Subcutaneous abdominal adipose tissue (tissue), 5 donors: ENCODE measurements at regions not wholly inside any gene's neighbourhood (a gene's known extent, or its start where the extent isn't known, plus 50 kb on each side); places are given as distances from the start of the nearest gene placed in this dataset.
"Not testable (repeated sequence)": the region's sequence is repeated elsewhere in the genome, so short reads cannot be mapped to it uniquely, and the experiment has no call there.

Experiments
- H3K27ac ChIP-seq: one replicate; pipeline ENCODE4 v1.7.0; 2013; ENCODE audit warnings: low read depth, mild to moderate bottlenecking, inconsistent platforms, low read length, moderate library complexity
- H3K27me3 ChIP-seq, 5 donors: one replicate each; pipeline ENCODE4 v1.7.0; 2013; ENCODE audit warnings: low read length in 5 of 5, inconsistent platforms in 1 of 5; ENCODE audit not compliant: control insufficient read depth in 5 of 5, insufficient read depth in 4 of 5
- H3K36me3 ChIP-seq, 5 donors: one replicate each; pipeline ENCODE4 v1.7.0; 2013; ENCODE audit warnings: low read length in 5 of 5; ENCODE audit not compliant: control insufficient read depth in 5 of 5, insufficient read depth in 5 of 5
- H3K4me1 ChIP-seq, 5 donors: one replicate each; pipeline ENCODE4 v1.7.0; 2013; ENCODE audit warnings: low read length in 5 of 5, mild to moderate bottlenecking in 3 of 5, moderate library complexity in 1 of 5; ENCODE audit not compliant: control insufficient read depth in 5 of 5, insufficient read depth in 5 of 5
- H3K4me3 ChIP-seq, 5 donors: one replicate each; pipeline ENCODE4 v1.7.0; 2013; ENCODE audit warnings: low read length in 5 of 5, low read depth in 1 of 5
- H3K9ac ChIP-seq, 5 donors: one replicate each; pipeline ENCODE4 v1.7.0; 2013; ENCODE audit warnings: low read length in 5 of 5, mild to moderate bottlenecking in 4 of 5, moderate library complexity in 3 of 5
- H3K9me3 ChIP-seq, 5 donors: one replicate each; pipeline ENCODE4 v1.7.0; 2013; ENCODE audit warnings: low read length in 5 of 5; ENCODE audit not compliant: control insufficient read depth in 5 of 5
- donor health status: healthy.
- donor health status: healthy.
- donor health status: healthy.
- donor health status: healthy.
- donor health status: healthy.

DNA sequence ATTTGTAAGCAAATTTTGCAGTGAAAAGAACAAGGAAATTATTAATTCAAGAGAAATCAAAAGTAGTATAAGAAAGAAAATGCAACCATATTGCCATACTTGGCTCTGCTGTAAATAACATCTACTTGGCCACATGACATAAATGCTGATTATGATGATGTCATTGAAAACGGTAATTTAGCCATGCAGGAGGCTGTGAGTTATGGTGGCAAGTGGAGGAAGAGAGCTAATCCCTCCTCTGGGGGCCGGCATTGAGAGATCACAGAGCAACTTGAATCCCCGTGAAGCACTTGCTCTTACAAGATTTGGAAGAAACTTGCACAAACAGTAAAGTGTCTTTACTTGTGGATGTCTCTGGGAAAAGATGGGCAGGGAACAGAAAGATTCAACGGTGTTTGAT, 456.6 kb downstream of the PREX1 start:
- peaks cover 0 to 19% (median 0%) of the 10 kb centered on the region in 5 donors for H3K4me1 ChIP-seq
- H3K36me3 ChIP-seq, result no peaks in the 10 kb centered on the region
- H3K27me3 ChIP-seq, result peaks cover 3 to 21% (median 18%) of the 10 kb centered on the region in 5 donors
- peaks cover 0 to 4% (median 3%) of the 10 kb centered on the region in 5 donors for H3K9me3 ChIP-seq
- H3K27ac ChIP-seq, result no peak overlapping the region
- H3K4me3 ChIP-seq, result no peak overlapping the region
- no peak overlapping the region for H3K9ac ChIP-seq

DNA sequence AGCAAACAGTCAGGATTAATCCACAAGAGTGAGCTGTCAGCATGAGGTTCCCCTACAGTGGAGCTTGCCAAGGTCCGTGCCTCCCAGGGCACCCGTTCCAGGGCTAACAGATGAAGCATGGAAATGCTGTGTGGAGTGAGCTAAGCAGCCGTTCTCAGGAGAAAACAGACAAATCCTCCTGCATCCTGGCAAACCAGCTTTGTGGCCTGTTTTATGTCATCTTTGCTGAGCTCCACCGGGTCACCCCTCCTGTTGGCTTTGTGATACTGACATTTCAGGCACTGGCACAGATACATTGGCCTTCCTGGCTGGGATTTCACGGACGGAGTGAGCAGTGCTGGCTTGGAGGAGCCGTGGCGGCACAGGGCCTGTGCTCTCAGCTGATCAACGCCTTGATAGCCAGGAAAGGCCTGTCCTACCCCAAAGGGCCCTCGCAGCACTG, 459.2 kb downstream of the PREX1 start:
- H3K27me3 ChIP-seq, result peaks cover under 1 to 13% (median 12%) of the 10 kb centered on the region in 5 donors
- H3K27ac ChIP-seq, H3K9ac ChIP-seq, H3K4me3 ChIP-seq, H3K4me1 ChIP-seq, H3K9me3 ChIP-seq, H3K36me3 ChIP-seq: not testable (repeated sequence)

DNA sequence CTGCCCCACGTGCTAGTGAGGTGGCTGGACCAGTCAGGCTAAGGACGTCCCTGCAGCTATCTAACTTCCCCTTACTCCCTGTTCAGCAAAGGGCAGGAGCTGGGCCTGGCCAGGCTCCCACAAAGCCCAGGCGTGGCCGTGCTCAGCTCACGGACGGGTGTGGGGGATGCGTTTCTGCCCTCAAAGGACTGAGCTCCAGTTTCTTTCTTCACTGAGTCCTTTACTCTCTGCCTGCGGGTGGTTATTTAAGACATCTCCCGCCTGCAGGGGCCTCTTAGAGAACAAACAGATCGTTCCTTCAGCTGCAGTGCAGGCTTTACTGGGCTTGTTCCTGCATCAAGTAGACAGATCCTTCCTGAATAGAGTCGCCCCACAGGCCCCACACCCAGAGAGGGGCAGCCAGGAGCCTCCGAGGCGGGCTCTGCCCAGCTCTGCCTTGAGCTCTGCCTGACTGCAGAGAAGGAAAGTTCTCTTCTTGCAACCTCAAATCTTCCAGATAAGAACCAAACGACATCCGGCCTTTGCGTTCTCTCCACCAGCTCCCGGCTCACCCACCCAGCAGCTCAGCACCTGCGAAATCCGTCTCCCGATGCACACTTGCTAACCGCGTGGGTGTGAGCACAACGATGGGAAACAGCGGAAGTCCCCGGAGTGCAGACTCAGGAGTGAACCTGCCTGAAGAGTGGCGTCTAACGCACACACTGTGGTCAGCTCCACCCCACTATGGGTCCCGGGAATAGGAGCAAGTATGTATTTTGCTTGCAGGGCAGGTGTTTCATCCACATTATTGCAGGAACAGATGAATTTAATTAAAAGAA, 460.0 kb downstream of the PREX1 start:
- H3K9me3 ChIP-seq, H3K36me3 ChIP-seq, H3K27ac ChIP-seq, H3K9ac ChIP-seq, H3K4me1 ChIP-seq, H3K4me3 ChIP-seq: not testable (repeated sequence)
- H3K27me3 ChIP-seq, result peaks cover 0 to 13% (median 12%) of the 10 kb centered on the region in 5 donors

DNA sequence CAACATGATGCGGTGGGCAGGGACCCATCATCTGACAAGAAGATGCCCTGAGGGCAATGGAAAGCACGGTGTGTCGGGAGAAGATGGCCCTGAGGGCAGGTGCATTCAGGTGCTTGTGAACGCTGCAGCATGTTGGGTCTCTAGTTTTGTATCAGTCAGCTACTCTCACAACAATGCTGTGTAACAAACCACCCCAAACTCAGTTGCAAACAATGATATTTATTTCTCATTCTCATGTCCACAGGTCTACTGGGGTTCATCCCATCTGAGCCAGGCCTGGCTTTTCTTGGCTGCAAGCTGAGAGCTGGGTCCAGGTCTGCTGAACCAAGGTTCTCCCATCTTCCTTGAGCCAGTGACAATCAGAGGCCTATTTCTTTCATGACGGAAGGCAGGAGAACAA, 461.6 kb downstream of the PREX1 start:
- H3K27ac ChIP-seq, result no peak overlapping the region

DNA sequence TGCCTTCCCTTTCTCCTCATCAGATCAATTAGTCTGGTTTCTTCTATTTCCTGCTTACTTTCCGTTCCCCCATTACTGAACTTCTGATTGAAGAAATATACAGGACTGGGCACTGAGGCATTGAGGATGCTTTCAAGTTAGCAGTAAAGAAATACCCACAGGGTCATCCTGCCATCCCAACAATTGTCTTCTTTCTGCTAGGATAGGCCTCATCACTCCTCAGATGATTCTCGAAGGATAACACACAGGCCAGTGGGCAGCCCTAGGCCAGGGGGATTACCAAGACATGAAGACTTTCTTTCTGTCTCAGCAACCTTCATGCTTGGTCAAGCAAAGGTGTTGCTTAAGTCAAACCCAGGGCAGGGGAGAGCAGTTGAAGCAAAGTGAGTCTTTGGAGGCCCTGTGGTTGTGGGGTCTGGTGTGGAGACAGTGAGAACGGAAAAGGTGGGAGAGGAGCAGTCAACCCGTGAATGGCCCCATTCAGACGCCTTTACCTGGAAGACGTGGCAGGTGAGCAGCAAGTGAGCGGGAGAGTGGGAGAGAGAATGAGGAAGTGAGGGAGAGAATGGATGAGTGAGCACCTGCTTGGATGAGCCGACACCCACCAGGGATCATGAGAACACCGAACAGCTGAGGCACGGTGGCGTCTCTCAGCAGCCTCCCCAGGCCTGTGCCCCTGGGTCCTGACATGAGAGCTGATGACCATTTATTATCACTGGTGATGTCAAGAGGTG, 462.9 kb downstream of the PREX1 start:
- H3K27ac ChIP-seq, result no peak overlapping the region
- no peak overlapping the region for H3K9ac ChIP-seq
- no peaks in the 10 kb centered on the region for H3K36me3 ChIP-seq
- no peaks in the 10 kb centered on the region for H3K4me1 ChIP-seq
- peaks cover under 1 to 16% (median 12%) of the 10 kb centered on the region in 5 donors for H3K27me3 ChIP-seq
- H3K4me3 ChIP-seq, result no peak overlapping the region
- H3K9me3 ChIP-seq, result peaks cover 0 to 7% (median 6%) of the 10 kb centered on the region in 5 donors

More for the DNA sequence above, 461.6 kb downstream of the PREX1 start:
- Histone ChIP-seq H3K9me3 (peaks cover 0 to 7% (median 6%) of the 10 kb centered on the region in 5 donors), H3K27me3 (peaks cover 0 to 13% (median 12%) of the 10 kb centered on the region in 5 donors), H3K4me1 (no peaks in the 10 kb centered on the region), H3K9ac (no peak overlapping the region), H3K36me3 (no peaks in the 10 kb centered on the region), H3K4me3 (no peak overlapping the region)

DNA sequence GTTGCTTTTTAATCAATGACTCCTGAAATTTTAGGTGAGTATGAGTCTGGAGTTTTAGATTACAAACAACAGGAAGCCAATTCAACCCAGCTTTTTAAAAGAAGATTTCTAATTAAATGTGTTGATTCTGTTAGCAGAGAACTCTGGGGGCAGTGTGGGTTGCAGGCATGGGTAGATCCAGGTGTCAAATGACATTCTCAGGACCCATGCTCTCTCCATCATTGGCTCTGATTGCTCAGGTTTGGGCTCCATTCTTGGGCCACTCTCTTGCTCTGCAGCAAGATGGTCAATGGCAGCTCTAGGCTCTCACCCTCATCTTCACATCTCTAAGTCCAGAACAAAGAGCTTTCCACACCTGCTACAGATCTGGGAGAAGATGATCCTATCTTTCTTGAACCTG, 463.7 kb downstream of the PREX1 start:
- Histone ChIP-seq H3K36me3 (no peaks in the 10 kb centered on the region), H3K4me1 (no peaks in the 10 kb centered on the region), H3K27me3 (peaks cover 2 to 16% (median 12%) of the 10 kb centered on the region in 5 donors), H3K9ac (no peak overlapping the region), H3K9me3 (peaks cover 0 to 7% (median 6%) of the 10 kb centered on the region in 5 donors), H3K27ac (no peak overlapping the region), H3K4me3 (no peak overlapping the region)

DNA sequence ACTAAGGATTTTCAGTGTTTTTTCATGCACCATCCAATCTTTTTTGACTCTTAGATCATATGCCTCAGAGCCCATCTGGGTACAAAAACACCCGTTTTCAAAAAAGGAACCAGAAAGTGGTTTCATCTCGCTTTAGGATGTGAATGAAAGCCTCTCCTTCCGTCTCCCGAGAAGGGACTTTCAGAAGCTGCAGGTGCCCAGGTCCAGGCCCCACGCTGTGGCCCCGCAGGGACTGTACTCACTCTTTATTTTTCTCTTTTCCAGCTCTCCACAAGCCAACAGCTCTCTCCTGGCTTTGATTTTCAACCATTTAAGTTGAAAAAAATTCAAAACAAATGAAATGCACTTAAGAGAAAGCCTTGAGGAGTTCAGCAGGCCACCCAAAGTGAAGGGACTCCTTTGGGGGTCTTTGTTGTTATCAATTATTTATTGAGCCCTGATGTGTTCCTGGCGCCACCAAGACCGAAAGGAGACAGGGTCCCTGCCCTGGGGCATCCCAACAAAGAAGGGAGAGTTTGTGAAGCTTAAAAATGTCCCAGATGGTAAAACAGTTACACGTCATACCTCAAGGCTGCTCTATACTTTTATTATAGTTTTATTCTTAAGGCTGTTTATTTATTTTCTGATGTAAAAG, 467.3 kb downstream of the PREX1 start:
- Histone ChIP-seq H3K27me3 (peaks cover 2 to 6% (median 3%) of the 10 kb centered on the region in 5 donors), H3K4me1 (no peaks in the 10 kb centered on the region), H3K27ac (no peak overlapping the region), H3K9me3 (no peaks in the 10 kb centered on the region), H3K36me3 (no peaks in the 10 kb centered on the region), H3K4me3 (no peak overlapping the region), H3K9ac (no peak overlapping the region)

DNA sequence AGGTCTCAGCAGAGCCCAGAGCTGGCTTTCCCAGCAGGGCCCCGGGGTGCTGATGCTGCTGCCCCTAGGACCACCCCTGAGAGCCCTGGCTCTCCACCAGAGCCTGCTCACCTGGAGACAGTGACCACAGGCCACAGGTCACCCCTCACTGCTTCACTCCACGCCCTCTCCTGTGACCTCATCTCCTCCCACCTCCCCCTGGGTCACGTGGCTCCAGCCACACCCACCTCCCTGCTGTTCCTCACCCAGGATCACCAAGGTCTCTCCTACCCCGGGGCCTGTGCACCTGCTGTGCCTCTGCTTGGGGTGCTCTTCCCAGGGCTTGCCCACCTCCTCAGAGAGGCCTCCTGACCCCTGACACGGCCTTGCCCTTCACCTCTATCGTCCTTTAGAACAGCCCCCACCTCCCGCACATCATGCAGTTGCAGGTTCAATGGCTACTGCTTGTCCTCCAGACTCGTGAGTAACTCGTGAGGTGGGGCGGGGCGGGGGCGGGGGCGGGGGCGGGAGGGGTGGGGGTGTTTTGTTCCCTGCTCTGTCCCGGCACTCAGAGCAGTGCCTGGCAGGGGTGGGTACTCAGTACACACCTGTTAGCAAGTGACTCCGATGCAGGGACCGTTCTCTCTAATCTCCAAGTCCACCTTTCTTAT, 468.0 kb downstream of the PREX1 start:
- Histone ChIP-seq H3K9me3 (peaks cover 0 to 3% (median 0%) of the 10 kb centered on the region in 5 donors), H3K9ac (no peak overlapping the region), H3K27me3 (peaks cover 2 to 5% (median 3%) of the 10 kb centered on the region in 5 donors), H3K36me3 (no peaks in the 10 kb centered on the region), H3K4me1 (no peaks in the 10 kb centered on the region), H3K27ac (no peak overlapping the region), H3K4me3 (no peak overlapping the region)

DNA sequence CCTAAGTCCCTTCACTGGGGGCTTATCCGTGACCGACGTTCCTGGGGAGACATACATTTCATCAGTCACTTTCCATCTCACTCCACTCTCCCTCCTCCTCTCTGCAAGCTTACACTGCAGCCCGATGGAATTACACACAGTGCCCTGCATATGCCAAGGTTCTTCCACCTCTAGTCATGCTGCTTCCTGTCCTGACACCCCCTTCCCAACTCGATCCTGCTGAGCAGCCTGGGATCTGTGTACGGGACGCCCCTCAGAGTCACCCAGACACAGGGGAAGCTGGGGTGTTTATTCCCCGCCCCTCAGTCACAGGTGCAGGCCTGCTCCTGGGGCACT, 468.8 kb downstream of the PREX1 start:
- H3K4me1 ChIP-seq, H3K27ac ChIP-seq, H3K36me3 ChIP-seq, H3K4me3 ChIP-seq, H3K9ac ChIP-seq, H3K27me3 ChIP-seq: not testable (repeated sequence)
- peaks cover 1 to 10% (median 7%) of the 10 kb centered on the region in 5 donors for H3K9me3 ChIP-seq
